NCI-H82 treated with DMSO at 0.1 percent for 48 hours (cell line): ENCODE measurements at regions not wholly inside any gene's neighbourhood (a gene's known extent, or its start where the extent isn't known, plus 50 kb on each side); places are given as distances from the start of the nearest gene placed in this dataset.

Experiments used
- DNase-seq: peaks from one replicate; lab custom pipeline; 2025; ENCODE audit not compliant: unreplicated experiment; lab: John Stamatoyannopoulos, UW

DNA sequence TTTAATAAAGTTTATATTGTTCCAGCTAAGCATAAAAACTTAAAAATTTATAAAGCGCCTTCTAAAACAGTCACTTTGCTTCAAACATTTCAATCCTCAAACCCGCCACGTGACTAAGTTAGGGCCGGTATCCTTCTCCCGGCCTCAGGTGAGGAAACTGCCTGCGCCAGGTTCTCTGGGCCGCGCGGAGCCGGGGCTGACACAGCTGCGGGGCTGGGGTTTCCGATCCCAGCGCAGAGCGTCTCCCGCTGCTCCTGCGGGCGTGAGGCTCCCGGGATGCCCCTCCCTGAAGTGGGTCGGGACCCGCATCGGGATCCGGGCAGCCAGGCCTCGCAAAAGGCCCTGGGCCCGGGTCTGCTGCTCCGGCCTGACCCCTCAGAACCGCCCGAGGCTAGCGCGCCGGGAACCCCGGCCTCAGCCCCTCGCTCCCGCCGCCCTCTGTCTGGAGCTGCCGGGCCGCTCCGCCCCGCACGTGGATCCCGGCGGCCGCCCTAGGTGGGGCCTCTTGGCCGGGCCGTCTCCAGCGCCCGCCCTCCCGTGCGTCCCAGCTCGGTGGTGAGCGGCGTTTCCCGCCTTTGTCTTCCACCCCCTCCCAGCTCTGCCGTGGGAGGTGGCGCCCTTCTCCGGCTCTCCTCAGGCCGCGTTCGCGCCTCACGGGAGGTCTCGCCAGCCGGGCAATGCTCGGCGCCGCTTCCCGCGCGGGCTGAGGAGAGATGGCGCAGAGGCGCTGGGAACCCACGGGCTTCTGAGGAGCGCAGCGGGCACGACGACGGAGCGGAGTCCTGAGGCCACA is 267.9 kb downstream of the DLL1 start:
- DNase-seq = no peak

DNA sequence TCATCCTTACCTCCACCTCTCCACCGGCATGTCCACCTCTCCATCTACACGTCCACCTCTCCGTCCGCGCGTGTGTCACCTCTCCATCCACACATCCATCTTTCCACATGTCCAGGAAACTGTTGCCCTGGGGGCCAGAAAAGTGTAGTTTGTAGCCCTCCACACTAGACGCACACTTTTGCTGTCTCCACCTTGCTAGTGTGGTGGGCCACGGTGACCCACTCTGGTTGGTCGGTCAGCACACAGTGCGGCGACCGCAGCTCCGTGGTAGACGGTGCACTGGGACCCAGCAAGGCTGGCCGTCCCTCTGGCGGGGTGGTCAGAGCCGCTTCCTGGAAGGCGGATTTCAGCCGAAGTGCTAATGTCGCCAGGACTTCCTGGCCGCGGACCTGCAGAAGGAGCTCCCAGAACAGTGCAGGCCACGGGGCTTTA is 268.6 kb downstream of the DLL1 start:
- no peak for DNase-seq

DNA sequence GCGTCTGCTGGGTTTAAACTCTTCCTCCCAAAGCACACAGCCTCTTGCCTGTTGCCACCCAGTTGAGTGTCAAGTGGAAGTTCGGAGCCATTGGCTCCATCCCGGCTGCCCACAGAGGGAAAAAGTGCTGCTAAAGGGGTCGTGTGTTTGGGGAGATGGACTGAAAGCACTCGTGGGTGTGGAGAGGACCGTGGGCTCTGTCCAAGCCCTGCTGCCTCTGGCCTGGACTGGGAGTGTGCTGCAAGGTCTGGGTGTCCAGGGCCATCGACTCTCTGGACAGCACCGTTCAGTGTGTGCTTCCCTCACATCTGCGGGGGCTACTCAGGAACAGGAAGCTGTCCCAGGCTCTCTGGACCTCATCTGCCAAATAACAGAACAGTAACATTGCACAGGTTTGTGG is 269.3 kb downstream of the DLL1 start:
- no peak for DNase-seq

DNA sequence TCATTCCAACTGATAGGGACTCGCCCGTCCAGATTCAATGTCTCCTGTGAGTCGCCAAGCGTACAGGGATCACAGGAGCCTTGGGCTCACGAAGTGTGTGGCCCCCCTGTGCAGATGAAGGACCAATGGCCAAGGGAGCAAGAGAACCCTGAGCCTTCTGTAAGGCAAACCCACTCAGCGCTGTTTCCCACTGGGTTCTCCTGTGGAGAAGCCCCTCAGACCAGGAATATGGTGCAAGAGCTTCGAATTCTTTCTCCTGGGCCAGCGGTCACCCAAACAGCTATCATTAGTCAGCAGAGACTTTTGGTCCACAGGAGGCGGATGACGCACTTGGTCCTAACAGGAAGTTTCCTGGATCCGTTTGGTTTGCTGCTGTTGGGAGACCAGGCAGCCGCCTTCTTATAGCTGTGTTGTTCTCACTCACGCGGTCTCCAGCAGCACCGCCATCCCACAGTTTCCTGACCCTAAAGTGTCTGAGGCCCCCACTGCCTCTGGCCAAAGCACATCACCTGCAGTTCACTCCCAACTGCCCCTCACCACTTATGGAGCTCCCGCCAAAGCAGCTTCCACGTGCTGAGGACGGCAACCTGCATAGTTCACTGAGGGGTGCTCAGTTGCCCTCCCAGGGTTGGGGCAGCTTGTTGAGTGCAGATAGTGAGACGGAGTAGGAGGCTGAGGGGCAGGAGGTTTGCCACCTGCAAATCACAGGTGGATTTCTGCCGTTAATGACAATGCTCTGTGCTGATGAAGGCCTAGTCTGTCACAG is 268.6 kb downstream of the ERMARD start:
- DNase-seq = no peak

DNA sequence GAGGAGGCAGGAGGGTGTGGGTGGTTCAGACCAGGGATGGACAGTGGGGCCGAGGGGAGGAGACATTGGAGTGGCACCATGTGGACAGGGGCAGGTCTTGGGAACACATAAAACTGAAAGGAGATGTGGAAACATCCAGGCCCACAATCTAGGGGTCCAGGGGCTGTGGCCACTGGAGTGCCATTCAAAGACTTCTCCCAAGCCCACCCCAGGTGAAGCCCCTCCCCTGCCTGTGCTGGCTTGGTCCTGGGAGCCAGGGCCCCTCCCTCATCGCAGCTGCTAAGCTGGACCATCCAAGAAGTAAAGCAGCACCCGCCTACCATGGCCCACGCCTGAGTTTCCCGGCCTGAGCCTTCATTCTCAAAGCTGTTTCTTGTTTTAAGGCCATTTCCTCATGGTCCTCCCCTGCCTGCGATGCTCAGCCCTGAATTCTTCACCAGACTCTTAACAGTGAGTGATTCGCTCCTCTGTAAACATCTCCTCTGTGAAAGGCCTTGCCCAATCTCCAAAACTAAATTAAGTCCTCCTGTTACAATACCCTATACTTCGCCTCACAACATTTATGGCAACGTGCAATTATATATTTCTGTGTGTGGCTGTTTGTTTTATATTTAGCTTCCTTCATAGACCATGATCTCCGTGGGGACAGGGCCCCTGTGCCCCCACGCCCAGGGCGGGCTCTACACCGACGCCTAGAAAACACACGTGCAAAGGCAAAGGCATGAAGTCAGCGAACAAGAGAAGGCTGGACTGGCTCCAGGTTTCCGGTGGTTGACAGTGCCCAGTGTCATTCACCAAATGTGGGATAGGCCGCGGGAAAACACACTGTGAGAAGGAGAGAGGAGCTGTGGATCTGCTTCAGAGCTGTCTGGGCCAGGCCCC is 267.8 kb downstream of the ERMARD start:
- no peak for DNase-seq

DNA sequence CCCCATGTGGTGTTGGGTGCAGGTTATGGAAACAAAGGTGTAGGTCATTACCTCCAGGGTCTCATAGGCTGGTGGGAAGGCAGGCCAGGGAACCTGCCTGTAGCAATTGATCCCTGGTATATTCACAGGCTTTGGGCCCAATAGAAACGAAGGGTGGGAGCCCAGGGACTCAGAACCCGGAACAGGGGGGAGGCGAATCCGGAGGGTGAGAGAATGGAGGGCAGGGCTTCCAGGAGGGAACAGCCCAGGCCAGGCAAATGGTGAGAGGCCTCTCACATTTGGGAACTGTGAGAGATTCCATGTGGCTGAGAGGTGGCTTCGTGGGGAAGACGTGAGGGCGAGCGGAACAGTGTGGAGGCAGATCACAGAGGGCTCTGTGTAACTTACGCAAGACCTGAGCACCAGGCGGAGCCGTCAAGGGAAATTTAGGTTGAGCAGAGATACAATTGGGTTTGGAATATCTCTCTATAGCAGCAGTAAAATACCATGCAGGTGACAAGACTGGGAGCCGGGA is 267.1 kb downstream of the ERMARD start:
- DNase-seq = no peak

DNA sequence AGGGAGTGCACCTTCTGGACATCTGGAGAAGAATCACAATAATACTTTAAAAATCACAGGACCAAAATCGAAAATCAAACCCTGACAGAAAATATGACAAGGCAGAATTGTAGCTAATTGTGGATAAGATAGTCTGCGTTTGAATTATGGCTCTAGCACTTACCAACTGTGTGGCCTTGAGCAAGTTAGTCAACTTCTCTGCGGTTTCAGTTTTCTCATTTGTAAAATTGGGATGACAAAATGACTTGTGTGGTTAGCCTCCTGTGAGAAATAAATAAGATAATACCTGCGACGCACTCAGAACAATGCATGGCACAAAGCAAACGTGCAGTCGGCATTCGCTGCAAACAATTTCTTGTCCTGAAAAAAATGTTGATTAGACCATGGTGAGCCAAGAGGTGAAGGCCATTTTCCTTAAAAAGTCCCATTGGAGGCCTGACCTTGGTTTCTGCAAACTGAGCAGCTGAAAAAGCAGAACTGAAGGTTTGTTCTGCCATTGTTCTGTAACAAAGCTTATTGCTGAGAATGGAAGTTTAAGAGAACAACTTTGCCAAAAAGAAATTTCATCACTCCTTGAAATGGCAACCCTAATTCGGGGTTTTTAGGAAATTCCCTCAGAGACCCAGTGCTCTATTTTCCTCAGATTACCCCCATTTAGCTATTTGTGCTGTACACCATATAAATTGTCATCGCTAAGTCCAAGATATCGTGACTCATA is 266.3 kb downstream of the ERMARD start:
- no peak for DNase-seq

DNA sequence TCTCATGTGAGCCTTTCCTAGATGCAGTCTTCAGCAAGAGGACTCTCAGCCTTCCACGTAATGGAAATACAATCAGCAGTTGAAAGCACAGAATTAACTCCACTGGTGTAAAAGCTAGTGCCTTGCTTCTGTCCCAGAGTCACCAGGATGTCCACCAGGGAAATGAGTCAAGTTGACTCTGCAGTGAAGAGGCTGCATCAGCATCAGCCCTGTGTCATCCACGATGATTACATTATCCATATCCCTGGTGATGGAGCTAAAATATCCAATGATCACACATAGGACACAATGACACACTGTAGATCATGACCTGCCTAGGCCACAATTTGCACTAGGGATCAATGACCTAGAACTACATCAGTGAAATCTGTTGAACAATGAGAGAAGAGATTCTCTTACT is 262.4 kb downstream of the ERMARD start:
- no peak for DNase-seq

DNA sequence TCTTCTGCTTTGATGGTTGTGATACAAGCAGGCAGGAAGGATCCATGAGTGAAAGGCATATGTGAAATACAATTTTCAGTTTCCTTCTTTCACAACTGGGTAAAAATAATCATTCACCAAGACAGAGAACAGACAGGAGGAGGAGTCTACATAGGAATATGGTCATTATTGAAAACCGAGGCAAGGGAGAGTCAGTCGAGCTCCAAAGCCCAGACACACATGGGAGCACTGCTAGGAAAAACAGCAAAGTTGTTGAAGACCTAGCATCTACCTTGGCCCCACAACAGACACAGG is 260.6 kb downstream of the ERMARD start:
- no peak for DNase-seq

DNA sequence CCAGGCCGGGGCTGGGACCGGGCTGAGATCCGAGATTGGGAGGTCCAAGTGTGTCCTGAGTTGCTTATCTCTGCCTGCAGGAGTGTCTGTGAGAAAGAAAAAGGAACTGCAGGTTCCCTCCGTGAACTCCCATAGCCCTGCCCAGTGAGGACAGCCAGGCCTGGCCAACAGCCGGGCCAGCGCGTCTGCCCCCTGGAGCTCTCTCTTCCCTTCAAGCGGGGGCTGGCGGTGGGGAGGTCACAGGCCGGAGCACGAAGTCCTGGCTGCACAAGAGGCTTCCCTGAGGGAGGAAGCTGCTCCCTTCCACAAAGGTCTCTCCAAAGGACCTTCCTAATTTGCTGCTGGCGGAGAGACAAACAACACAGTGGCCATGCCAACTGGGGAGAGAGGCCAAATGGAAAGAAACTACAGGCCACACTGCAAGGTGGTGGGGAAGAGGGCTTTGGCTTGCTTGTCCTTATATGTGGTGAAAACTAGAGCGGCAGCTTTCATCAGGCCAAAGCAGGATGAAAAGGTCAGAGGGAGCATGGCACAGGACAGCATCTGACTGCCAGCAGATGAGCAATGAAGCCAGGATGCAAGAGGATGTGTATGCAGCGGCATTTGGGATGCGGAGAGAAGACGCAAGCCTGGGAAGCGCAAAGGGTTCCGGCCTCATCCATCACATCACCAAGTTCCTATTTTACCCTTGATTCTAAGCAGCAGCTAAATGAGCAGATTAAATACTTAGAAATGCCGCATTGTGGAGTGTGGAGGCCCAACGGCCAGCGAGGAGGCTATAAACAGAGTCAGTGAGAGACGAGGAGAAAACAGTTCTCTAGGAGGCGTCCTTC is 260.0 kb downstream of the ERMARD start:
- DNase-seq = no peak

DNA sequence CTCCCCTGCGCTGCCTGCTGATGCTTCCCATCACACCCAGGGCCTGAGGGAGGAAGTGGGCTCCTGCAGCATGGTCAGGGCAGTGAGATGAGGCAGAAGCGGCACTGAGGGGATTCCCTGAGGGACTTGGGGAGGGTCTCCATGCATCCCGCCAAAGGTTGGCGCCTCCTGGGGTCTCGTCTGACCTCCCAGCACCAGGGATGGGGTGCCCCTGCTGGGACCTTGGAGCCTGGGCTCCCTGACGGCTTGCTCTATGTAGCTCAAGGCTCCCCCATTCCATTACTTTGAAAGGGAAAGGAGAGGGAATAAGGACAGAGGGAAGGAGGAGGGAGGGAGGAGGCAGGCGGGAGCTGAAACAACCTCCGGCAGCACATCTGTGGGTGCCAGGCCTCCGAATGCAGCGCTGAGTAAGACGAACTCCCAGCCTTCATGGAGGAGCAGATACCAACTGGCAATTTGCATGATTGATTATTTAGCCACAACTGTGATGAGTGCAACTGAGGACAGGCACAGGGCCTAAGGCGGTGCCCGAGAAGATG is 259.3 kb downstream of the ERMARD start:
- no peak for DNase-seq

DNA sequence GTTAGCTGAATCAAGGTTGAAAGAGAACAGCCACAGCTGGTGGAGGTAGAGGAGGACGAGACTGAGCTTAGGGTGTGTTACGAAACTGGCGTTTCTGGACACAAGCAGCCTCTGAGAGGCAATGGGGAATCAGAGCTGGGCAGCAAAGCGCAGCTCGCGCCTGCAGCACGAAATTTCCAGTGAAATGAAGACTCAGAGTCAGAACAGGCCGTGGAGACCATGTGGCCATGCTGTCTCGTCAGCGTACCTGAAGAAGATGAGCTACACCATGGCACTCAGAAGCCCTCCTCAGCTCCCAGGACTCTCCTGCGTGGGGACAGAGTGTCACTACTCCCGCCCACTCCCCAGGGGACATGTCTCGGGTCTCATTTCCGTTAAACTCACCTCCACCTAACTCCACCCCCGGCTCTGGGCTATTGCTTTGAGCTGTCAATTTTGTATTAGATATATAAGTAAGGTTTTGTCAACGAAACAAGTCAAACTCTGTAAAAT is 256.9 kb downstream of the ERMARD start:
- no peak for DNase-seq

DNA sequence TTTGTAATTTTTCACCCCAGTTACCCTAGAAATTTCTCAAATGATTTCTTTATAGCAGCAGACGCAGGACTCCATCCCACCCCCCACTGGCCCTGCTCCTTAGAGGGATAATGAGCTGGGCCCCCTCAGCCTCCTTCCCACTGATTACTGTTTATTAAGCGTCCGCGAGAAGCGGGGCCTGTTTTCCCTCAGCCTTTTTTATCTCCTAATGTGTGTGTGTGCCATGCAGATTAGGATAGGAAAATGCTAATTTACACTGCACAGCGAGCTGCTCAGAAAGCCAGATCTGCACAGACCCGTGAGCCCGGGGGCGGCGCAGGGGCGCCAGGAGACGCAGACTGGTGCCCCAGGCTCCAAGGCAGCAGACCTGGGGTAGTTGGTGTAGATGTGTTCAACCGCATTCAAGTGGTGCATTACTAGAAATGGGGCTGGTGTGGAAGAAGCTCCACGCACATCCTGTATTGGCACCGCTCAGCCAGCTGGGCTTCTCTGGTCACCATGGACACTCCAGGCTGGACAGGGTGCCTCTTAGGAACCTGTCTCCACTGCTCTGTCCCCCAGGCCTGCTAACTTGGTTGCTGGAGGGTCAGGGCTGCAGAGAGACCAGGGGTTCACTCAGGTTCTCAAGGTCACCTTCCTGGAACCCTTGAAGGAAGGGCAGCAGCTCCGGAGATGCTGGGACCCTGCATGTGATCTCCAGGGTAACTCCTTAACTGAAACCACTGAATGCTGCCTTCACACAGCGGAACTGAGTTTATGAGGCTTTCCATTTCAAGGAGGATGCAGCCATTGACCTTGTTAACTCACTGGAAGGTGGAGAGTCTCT is 256.3 kb downstream of the ERMARD start:
- no peak for DNase-seq

DNA sequence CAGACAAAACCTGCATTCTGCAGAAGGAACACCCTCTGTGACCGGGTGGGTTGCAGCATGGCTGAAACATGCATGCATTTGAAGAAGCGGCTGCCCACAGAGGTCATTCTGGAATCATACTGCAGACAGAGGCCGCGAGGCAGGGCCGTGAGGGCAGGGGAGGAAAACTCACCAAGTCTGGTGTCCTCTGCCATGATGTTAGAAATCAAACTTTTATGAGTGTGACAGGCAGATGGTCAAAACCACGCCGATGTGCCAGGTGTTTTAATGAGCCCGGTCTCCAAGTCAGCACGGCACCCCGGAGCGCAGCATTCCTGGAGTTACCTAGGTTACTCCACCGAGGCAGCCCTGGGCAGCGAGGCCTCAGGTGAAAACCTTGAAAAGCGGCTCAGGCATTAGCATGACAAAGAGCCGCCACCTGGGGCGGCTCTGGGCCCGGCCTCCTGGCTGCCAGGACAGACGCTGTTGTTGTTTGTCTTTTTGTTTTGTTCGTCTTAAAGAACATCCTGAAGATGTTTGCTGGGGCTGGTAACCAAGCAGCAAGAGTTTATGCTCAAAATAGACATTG is 255.6 kb downstream of the ERMARD start:
- no peak for DNase-seq

DNA sequence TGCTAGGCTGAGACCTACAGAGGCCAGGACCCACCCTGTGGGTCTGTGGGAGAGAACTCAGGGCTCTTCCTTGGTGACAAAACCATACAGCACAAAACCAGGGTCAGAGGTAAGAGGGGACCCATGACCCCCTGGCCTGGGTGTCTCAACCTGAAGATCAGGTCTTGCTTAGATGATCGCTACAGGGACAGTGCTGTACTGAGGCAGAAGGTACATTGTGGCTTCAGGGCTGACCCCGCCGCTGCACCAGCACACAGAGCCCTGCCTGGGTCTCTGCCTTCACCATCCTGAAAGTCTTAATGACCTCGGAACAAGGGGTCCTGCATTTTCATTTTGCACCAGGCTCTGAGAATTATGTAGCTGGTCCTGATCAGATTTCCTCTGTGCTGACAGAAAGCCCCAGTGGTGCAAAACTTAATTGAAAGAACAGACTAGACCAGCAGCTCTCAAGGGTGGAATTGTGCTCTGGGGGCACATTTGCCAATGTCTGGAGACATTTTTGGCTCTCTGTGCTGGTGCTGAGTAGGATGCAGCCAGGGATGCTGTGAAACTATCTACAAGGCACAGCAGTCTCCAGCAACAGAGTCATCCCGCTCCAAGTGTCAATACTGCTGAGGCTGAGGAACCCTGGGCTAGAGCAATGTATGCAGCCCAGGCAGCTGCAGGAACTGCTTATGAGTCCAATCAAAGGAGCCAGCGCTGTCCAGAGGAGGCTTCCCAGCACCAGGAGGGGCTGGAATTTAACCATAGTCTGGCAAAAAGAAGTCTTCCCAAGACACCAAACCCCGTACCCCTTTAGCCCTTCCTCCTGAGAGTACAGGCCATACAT is 254.9 kb downstream of the ERMARD start:
- no peak for DNase-seq

DNA sequence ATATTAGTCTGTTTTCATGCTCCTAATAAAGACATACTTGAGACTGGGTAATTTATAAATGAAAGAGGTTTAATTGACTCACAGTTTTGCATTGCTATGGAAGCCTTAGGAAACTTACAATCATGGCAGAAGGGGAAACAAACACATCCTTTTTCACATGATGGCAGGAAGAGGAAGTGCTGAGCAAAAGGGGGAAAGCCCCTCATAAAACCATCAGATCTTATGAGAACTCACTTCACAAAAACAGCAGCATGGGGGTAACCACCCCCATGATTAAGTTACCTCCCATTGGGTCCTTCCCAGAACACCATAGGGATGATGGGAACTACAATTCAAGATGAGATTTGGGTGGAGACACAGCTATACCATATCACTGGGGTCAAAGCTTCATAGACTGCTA is 254.2 kb downstream of the ERMARD start:
- DNase-seq = no peak

DNA sequence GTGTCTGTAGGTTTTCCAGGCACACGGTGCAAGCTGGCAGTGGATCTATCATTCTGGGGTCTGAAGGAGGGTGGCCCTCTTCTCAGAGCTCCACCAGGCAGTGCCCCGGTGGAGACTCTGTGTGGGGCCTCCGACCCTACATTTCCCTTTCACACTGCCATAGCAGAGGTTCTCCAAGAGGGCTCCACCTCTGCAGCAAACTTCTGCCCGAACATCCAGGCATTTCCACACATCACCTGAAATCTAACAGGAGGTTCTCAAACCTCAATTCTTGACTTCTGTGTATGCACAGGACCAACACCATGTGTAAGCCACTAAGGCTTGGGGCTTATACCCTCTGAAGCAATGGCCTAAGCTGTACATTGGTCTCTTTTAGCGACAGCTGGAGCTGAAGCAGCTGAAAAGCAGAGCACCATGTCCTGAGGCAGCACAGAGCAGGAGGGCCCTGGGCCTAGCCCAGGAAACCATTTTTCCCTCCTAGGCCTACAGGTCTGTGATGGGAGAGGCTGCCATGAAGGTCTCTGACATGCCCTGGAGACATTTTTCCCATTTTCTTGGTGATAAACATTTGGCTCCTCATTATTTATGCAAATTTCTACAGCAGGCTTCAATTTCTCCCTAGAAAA is 253.3 kb downstream of the ERMARD start:
- no peak for DNase-seq
